Stimulated activated CD4-positive, alpha-beta T cell treated with anti-CD3 and anti-CD28 coated beads, TNF-alpha, amount 100 ng/mL, for 1 hour (primary cell): ENCODE measurements at regions not wholly inside any gene's neighbourhood (a gene's known extent, or its start where the extent isn't known, plus 50 kb on each side); places are given as distances from the start of the nearest gene placed in this dataset.

ENCODE experiments used
- DNase-seq, 3 donors: peaks; one replicate each; pipeline ENCODE4 v3.0.0-alpha.2; 2020; ENCODE audit warnings: low read depth in 3 of 3, low spot score in 1 of 3

DNA sequence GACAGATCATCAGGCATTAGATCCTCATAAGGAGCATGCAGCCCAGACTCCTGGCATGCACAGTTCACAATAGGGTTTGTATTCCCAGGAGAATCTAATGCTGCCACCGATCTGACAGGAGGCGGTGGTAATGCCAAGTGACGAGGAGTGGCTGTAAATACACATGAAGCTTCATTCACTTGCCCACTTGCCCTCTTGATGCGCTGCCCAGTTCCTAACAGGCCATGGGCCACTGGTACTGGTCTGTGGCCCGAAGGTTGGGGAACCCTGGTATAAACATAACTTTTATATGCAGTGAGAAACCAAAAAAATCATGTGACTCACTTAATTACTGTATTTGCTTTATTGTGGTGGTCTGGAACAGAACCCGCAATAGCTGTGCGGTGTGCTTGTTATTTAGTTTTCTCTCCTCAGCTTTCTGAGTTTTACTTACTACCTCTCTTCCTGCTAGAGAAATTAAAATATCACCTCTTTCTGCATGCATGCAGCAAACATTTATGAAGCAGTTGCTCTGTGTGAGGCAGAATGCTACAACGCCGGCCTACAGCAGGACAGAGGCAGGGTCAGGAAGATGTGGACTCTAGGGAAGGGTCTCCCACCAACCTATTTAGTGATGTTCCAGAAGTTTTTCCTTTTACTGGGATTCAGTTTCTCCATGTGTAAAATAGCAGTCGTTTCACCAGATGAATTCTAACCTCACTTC lies 151.3 kb downstream of the MAF start:
- no peak for DNase-seq

DNA sequence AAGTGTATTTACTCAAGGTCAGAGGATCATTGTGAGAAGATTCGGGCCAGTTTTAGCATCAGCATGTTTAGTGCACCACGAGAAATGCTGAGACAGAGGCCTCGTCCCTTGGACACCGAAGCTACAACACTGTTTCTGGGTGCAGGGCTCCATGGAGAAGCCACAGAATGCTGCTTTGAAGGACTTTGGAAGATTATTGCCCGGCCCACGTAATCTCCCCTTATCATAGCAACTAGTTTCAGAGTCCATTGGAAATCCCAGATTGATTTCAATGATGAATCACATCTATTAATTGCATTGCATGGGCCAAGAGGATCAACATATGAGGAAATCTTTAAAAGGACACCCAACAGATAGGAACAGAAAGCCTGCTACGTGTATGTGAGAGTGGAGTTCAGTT lies 156.0 kb downstream of the MAF start:
- DNase-seq: no peak

DNA sequence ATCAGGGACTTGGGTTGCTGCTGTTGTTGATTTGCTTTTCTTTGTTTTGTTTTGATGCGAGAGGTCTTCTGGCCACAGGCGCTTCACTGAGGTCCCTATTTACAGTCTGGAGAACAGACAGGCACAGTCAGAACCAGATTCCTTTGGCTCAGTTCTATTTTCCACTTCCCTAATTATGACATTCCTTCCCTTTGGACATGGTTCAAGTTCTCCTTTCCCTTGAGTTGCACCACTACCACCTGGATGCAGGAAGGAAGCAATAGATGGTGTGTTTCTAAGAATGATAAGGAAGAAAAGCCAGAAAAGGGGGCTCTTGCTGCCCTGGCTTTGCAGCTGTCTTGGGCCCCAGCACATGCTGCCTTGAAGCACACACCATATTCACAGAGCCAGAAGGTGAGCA lies 160.6 kb downstream of the MAF start:
- no peak for DNase-seq

DNA sequence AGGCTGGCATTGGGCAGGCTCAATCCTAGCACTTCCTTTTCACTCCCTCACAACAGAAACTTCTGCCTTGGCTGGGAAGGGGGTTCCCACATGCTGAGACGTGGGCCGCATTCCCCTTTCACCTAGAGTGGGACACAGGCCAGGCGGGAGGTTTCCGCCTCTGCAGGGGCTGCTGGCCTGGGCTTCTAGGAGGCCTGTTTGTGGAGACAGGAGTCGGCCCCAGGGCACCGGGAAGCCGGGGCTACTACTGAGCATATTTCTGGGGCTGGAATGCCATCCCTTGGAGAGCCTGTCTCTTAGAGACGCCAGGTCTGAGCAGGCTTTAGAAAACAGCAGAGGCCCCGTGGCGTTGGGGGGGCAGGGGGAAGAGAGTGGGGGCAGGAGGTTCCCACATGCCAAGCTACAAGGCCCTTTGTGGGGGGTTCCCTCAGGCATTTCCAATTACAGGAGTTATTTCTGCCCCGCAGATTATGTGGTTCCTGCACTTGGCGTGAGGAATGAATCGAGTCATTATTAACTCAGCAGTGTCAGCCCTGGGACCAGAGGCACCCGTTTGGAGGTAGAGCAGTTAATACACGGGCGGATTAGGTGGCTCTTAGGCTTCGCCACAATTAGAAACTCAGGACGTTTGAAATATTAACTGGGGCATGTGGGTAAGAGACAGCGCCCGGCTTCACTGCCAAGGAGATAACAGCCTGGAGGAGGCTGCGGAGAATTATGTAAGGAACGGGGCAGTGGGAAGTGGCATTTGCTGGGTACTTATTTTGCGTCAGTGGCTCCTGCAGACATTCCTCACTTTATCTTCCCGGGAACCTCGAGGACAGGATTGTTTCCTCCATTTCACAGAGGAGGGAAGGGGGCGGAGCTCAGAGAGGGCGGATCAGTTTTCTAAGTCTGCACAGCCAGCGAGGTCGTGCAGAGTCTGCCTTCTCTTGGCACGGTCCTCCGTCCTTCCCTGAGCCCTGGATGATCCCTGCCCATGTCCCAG lies 162.5 kb downstream of the MAF start:
- no peak for DNase-seq

DNA sequence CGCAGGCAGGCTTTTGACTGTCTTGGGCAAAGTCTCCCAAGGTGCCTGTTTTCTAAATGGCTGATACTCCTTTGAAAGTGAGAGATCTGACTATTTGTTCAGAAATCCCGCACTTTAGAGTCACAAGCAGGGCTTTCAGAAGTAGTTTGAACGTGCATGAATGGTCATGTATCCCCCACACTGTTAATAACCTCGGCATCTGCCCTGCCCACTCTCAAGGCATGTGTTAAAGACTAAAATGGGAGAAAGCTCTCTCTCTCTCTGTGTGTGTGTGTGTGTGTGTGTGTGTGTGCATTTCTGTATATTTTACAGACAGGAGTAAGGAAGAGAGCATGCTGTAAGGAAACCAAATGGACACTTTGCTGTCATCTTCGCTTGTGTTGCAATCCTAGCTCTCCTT lies 163.7 kb downstream of the MAF start:
- no peak for DNase-seq

DNA sequence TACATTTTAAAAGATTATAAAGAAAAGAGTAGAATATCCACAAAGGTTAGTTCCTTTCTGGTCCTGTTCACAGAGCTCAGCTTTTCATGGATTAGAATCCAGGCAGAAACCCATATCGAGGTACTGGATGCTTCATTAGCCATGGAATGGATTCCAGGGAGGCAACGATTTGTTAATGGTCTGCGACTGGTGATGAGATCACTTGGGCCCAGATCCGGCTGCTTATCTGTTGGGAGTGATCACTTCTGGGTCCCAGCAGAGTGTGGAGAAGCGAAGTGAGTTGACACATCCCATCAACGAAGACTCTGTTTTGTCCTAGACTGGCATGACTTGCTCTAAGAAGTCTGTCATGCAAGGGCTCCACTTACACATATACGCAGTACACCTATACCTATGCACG lies 165.8 kb downstream of the MAF start:
- no peak for DNase-seq

DNA sequence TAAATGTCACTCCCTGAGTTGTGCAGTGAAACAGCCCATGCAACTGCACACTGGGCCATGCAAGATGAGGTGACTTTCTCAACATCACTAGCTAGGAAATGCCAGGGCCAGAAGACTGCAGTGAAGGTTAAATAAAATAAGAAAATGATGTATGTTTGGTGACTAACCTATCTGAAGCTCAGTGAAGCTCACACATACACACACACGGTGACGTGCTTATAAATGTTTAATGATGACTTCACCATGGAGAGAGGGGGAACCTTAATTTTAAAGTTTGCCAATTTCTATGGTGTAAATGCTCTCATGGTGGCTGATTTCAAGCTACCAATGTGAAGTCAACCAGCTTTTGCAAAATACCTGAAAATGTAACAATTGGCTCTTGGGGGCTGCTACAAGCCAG lies 166.4 kb downstream of the MAF start:
- no peak for DNase-seq

DNA sequence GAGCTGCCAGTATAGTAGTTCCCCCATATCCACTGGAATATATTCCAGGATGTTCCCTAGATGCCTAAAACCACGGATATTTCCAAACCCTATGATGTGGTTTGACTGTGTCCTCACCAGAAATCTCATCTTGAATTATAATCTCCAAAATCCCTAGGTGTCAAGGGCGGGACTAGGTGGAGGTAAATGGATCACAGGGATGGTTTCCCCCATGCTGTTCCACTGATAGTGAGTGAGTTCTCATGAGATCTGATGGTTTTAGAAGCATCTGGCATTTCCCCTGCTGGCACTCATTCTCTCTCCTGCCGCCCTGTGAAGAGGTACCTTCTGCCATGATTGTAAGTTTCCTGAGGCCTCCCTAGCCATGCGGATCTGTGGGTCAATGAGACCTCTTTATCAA lies 168.6 kb downstream of the MAF start:
- DNase-seq: no peak

DNA sequence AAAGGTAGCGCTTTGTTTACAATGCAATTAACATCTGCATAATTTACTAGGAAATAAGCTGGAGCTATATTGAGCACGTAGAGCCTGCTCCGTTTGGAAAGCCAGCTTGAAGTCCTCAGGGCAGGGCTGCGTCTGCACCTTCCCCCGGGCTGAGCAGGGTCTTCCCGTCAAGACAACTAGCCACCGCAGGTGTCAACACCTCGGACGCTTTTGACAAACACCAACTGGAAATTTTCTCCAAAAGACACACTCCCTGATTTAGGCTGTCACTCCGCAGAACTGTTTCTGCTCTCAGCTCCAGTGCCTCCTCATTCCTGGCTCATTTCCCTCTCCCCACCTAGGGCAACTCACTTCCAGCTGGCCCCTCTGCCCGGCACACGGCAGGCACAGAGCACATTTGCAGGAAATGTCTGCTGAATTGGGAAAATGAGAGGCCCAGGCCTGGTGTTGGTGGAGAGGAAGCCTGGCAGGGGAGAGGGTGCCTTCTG lies 170.3 kb downstream of the MAF start:
- no peak for DNase-seq

DNA sequence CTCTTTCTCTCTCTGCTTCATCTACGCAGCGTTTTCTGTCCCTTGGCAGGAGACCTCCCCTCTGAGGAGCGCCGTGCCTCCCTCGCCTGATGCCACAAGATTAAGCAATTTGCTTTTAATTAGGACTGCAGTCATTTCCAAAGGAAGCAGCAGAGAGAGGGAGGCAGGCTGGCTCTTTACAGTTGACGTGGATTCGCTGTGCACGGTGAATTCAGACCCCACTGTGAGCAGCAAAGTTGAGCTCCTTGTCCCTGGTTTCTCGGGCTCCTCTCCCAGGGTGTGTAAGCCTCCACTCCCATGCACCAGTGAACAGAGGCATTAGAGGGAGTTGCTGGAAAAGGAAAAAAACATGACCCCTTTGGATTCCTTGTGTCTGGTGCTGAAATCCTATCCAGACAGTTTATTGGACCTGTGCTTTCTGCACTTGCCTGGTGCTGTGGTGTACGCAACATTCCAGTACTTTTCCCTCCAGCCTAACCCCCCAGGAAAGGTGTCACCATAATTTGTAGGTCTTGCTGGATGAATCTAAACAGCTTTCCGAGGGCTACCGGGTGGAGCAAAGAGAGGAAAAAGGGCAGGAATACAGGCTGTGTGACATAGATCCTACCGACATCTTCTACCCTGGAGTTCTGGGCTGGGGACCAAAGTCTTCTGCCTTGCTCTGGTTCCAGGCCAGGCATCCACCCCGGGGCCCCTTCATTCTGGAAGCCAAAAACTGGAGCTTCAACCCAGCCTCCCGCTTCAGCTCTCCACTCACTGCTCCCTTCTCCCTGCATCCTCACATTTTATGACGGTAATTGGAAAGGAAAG lies 171.0 kb downstream of the MAF start:
- no peak for DNase-seq

DNA sequence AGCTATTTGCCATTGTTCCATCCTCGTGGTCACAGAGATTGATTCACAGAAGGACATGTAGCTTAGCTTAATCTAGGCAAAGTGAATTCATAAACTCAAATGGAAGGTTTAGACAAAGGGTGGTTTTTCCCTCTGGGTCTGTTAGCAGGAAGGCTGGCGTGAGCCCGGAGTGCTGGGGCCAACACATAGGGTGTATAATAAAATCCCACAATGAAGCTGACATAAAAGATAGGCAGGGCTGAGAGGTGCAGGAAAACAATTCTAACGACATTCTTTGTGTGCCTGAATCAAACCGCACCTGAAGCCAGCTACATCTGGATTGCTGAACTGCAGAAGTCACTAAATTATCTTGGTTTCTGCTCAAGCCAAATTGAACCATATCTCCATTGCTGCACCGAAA lies 173.9 kb downstream of the MAF start:
- no peak for DNase-seq

DNA sequence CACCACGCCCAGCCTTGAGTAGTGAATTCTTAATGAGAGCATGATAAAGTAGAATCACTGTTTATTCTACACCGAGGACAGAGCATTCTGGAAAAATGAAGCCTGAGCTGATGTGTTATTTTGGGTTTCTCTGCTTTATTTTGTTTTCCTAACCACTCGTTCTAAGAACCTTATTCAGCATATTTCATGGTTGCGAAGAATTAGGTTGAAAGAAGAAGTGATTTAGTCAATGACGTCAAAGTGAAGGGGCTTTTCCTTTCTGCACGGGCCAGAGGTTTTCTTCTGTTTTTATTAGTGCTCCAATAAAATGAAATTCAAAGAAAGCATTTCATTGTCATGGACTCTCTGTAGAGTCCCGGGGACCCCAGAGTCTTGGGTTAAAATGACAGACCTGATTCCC lies 178.5 kb downstream of the MAF start:
- DNase-seq: no peak

DNA sequence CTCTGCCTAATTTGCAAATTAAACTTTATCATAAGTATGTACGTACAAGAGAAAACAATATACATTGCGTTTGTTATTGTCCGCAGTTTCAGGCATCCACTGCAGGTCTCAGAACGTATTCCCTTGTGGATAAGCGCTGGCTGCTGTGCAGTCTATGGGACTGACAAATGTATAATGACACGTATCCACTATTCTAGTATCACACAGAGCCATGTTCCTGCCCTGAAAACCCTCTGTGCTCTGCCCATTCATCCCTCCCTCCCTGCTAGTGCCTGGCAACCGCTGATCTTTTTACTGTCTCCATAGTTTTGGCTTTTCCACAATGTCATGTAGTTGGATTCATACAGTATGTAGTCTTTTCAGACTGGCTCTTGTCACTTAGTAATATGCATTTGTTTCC lies 179.4 kb downstream of the MAF start:
- DNase-seq: no peak

DNA sequence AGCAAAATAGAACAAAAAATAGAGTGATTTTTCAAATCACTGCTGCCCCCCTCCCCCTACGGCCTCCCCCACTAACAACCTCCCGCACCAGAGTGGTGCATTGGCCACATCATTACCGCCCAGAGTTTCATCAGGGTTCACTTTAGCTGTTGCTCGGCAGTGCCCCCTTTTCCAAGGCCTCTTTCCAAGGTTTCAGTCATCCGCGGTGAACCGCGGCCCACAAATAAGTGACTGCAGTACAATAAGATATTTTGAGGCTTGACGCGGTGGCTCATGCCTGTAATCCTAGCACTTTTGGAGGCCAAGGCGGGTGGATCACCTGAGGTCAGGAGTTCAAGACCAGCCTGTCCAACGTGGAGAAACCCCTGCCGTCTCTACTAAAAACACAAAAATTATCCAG lies 180.0 kb downstream of the MAF start:
- DNase-seq: no peak

DNA sequence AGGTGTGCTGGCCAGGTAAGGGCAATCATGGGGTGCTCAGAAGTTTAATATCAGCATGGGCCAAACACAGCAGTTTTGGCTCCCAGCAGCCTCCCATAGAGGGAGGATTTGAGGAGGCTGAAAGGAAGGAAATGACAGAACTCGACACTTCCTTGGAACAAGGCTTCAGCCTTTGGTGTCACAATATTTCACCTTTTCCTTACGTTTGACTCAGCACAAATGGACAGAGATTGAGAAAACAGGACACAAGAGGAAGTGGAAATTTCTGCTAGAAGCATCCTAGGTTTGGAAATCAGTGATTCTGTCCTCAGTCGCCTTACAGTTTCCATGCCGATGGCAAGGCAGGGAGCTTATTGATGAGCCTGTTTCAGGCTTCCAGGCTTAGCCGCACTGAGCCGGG lies 181.4 kb downstream of the MAF start:
- DNase-seq: no peak

DNA sequence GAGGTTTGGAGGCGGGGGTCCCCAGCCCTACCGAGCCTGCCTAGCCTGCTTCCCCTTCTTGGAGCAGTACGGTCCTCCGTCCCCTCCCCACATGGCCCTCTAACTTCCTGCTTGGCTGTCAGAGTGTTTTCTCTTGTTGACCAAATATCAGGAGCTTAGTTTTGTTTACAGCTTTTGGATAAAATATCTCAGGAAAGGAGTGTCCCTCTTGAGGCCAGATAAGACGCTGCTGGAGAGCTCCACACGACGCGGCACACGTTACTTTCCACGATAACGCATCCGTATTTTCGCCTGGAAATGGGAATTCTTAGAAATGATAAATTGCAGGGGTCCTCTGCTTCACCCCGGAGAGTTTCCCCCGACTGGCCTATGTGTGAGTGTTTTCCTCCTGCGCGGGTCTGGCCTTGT lies 182.9 kb downstream of the MAF start:
- DNase-seq: no peak

DNA sequence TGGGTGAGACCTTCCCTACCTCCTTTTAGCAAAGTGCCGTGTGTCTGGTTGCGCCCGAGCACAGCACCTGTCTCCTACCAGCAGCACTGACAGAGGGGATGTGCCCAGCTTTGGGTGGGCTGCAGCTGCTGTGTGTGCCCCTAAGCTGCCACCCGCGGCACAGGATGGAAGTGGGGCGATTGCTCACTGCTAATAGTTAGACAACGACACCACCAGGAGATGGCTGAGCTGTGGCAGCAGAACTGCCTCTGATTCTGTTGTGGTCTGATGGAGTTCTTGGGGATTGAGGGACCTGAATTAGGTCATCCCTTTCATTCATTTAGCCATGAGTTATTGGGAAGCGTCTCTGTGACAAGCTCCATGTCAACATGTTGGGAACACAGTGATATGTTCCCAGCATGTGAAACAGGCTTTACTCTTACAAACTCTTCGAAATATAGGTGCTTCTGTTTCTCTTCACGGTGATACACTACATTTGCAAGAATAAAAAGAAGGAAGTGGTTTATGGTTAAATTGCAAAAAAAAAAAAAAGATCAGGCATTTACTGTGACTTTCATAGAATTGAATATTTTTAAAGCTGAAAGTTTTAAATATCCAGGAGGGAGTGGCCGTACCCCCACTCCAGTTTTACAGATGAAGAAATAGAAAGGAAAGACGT lies 184.4 kb downstream of the MAF start:
- DNase-seq: no peak

DNA sequence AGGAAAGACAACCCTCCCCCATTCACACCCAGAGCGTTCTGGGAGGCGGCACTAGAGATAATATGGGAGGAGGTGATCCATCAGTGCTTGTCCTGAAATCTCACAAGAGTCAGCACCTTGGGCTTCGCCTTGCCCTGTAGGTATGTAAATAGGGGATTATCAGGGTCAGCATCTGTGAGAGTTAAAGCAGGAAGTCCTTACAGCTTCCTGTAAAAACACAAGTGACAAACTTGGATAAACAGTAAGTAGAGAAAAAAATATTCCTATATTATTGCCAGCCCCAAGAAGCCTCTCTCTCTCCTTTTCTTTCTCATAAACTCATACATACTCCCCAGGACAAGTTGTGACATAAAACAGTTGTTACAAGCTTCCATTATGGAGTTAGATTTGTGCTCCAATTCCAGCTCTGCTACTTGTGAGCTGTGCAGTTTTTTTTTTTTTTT lies 187.7 kb downstream of the MAF start:
- DNase-seq: no peak

DNA sequence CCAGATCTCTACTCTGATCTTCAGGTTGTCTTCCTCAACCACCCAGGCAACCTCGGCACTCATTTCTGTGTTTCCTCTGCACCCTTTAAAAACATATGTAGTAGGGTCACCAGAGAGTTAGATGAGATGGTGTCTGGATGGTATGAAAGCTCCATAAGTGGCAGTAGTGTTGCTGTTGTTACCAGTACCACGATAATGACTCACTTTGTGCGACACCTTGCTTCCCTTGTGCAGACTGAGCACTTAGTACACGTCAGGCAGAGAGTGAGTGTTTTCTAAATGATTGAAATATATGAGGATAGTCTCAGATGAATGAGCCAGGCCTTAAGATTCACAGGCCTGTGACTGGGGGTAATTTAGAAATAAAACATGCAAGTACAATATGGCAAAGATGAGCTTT lies 188.7 kb downstream of the MAF start:
- DNase-seq: no peak

DNA sequence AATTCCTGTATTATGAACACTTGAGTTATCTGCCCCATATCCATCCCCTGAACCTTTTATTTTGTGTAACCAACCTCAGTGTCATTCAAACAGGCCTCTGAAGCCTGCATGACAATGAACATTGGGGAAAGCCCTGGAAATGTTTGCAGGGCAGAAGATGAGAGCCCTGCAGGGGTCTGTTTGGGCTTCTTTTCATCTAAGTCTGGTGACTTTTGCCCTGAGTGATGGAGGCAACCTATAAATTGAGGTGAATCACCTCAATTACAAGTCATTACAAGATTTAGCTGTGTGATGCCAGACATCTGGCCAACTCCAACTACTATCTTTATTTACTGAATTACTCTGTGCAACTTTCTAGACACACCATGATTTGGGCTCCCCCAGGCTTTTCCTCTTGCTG lies 189.2 kb downstream of the MAF start:
- no peak for DNase-seq

DNA sequence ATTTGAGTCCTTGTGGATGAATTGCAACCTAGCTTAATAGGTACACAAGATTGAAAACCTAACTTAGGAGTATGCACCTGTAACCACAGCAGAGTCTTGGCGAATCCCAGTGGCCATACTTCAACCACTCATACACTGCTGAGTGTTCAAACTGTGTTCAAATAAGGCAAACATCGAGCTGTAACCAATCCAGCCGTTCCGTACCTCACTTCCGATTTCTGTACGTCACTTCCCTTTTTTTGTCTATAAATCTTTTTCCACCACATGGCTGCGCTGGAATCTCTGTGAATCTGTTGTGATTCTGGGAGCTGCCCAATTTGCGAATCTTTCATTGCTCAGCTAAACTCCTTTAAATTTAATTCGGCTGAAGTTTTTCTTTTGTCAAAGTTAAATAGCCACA lies 190.6 kb downstream of the MAF start:
- DNase-seq: no peak
